Mesenchymal stem cell (in vitro differentiated cells and primary cell): ENCODE measurements at regions not wholly inside any gene's neighbourhood (a gene's known extent, or its start where the extent isn't known, plus 50 kb on each side); places are given as distances from the start of the nearest gene placed in this dataset.
A peak's percentile ranks its signal among the peaks of the same experiment; 100 is the strongest.
"Not testable (repeated sequence)": the region's sequence is repeated elsewhere in the genome, so short reads cannot be mapped to it uniquely, and the experiment has no call there.

ENCODE experiments used
- DNase-seq: peaks from one replicate; pipeline ENCODE4 v3.0.0-alpha.2; 2013
- H2AFZ ChIP-seq: one replicate; pipeline ENCODE4 v1.6.1; 2013; ENCODE audit warnings: low read depth, mild to moderate bottlenecking, control low read depth, inconsistent platforms, low read length, moderate library complexity
- H2AK5ac ChIP-seq: 2 replicates; pipeline ENCODE4 v1.6.1; 2013; ENCODE audit warnings: low read length, moderate library complexity, mild to moderate bottlenecking, inconsistent platforms; ENCODE audit not compliant: severe bottlenecking
- H2BK120ac ChIP-seq: one replicate; pipeline ENCODE4 v1.6.1; 2013; ENCODE audit warnings: low read depth, mild to moderate bottlenecking, inconsistent platforms, low read length, moderate library complexity
- H2BK12ac ChIP-seq, 2 experiments: one replicate each; pipeline ENCODE4 v1.6.1; 2013; ENCODE audit warnings: inconsistent platforms in 2 of 2, low read length in 2 of 2, mild to moderate bottlenecking in 2 of 2, moderate library complexity in 2 of 2, control low read depth in 1 of 2
- H2BK15ac ChIP-seq: one replicate; pipeline ENCODE4 v1.6.1; 2013; ENCODE audit warnings: mild to moderate bottlenecking, low read depth, inconsistent platforms; ENCODE audit not compliant: poor library complexity, severe bottlenecking
- H2BK5ac ChIP-seq: 2 replicates; pipeline ENCODE4 v1.6.1; 2013; ENCODE audit warnings: low read depth, mild to moderate bottlenecking, low read length, control low read depth, inconsistent platforms; ENCODE audit not compliant: poor library complexity, severe bottlenecking
- H3K14ac ChIP-seq, 2 experiments: one replicate each; pipeline ENCODE4 v1.6.1; 2013; ENCODE audit warnings: inconsistent platforms in 2 of 2, low read length in 2 of 2, control low read depth in 1 of 2, mild to moderate bottlenecking in 1 of 2, moderate library complexity in 1 of 2
- H3K18ac ChIP-seq, 2 experiments: one replicate each; pipeline ENCODE4 v1.6.1; 2013; ENCODE audit warnings: inconsistent platforms in 2 of 2, low read length in 2 of 2, control low read depth in 1 of 2, low read depth in 1 of 2, mild to moderate bottlenecking in 1 of 2
- H3K23ac ChIP-seq, 2 experiments: one replicate each; pipeline ENCODE4 v1.6.1; 2013; ENCODE audit warnings: inconsistent platforms in 2 of 2, low read length in 2 of 2, mild to moderate bottlenecking in 2 of 2, moderate library complexity in 2 of 2, control low read depth in 1 of 2
- H3K27ac ChIP-seq: 2 replicates; pipeline ENCODE4 v1.5.1; 2013; ENCODE audit warnings: mild to moderate bottlenecking, moderate library complexity, low read length, control low read depth, inconsistent platforms; ENCODE audit not compliant: poor library complexity, severe bottlenecking
- H3K27me3 ChIP-seq, 2 experiments: 2 replicates each; pipeline versions ENCODE4 v1.6.1 to v1.7.0; 2013; ENCODE audit warnings: low read length in 2 of 2, mild to moderate bottlenecking in 2 of 2, moderate library complexity in 2 of 2, control low read depth in 1 of 2, inconsistent platforms in 1 of 2; ENCODE audit not compliant: control insufficient read depth in 1 of 2, insufficient read depth in 1 of 2
- H3K36me3 ChIP-seq, 2 experiments: 2 replicates each; pipeline versions ENCODE4 v1.6.1 to v1.7.0; 2013; ENCODE audit warnings: low read length in 2 of 2, control low read depth in 1 of 2, inconsistent platforms in 1 of 2, low read depth in 1 of 2, mild to moderate bottlenecking in 1 of 2; ENCODE audit not compliant: insufficient read depth in 2 of 2, control insufficient read depth in 1 of 2
- H3K4ac ChIP-seq, 2 experiments: one replicate each; pipeline ENCODE4 v1.6.1; 2013; ENCODE audit warnings: inconsistent platforms in 2 of 2, low read length in 2 of 2, mild to moderate bottlenecking in 2 of 2, moderate library complexity in 2 of 2, control low read depth in 1 of 2, low read depth in 1 of 2
- H3K4me1 ChIP-seq: 2 replicates; pipeline ENCODE4 v1.6.1; 2013; ENCODE audit warnings: low read depth, low read length, control low read depth; ENCODE audit not compliant: control insufficient read depth, insufficient read depth
- H3K4me2 ChIP-seq: 2 replicates; pipeline ENCODE4 v1.6.1; 2013; ENCODE audit warnings: low read length, mild to moderate bottlenecking, inconsistent platforms; ENCODE audit not compliant: poor library complexity, severe bottlenecking
- H3K4me3 ChIP-seq, 2 experiments: 2 replicates each; pipeline versions ENCODE4 v1.5.1 to v1.7.0; 2013; ENCODE audit warnings: low read length in 2 of 2, mild to moderate bottlenecking in 2 of 2, control low read depth in 1 of 2, low read depth in 1 of 2; ENCODE audit not compliant: insufficient read depth in 1 of 2
- H3K79me1 ChIP-seq: replicated peaks from 2 replicates; pipeline ENCODE4 v1.6.1; 2013; ENCODE audit warnings: mild to moderate bottlenecking, control low read depth, low read length, inconsistent platforms; ENCODE audit not compliant: poor library complexity, severe bottlenecking
- H3K9ac ChIP-seq: 2 replicates; pipeline ENCODE4 v1.7.0; 2013; ENCODE audit warnings: mild to moderate bottlenecking, low read length, moderate library complexity
- H3K9me3 ChIP-seq: 2 replicates; pipeline ENCODE4 v1.7.0; 2013; ENCODE audit warnings: mild to moderate bottlenecking, low read length; ENCODE audit not compliant: control insufficient read depth
- H4K8ac ChIP-seq: one replicate; pipeline ENCODE4 v1.6.1; 2013; ENCODE audit warnings: inconsistent platforms, mild to moderate bottlenecking, low read length, moderate library complexity
- H4K91ac ChIP-seq: one replicate; pipeline ENCODE4 v1.6.1; 2013; ENCODE audit warnings: mild to moderate bottlenecking, low read length, inconsistent platforms
- WGBS: methylation state at CpG from one replicate; pipeline ENCODE4 v1.1.7; 2013; ENCODE audit warnings: mixed read lengths; 5-methylcytosine and 5-hydroxymethylcytosine counted together

DNA sequence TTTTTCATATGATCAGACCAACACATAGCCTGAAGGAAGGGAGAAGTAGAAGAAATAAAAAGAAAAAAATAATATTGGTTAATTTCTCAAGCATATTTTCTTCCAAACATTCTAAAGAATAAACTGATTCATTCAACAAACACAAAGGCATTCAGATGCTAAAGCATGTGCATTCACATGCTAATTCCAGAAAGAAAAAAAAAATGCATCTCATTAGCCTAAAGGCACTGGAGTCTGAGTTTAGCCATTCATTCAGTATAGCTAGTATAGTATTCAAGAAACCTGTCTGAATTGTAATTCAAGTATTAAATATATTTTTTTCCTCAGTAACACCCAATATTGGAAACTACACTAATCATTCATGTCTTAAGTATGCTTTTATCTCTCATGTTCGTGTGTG, 61.0 kb upstream of the FER start:
- Histone ChIP-seq H3K23ac (no peak overlapping the region), H3K36me3 (no peaks in the 10 kb centered on the region), H2BK12ac (no peak overlapping the region), H3K4ac (no peak overlapping the region), H2BK15ac (no peak overlapping the region), H3K4me3 (no peak overlapping the region), H3K4me1 (no peaks in the 10 kb centered on the region), H2AK5ac (no peak overlapping the region), H2BK5ac (no peak overlapping the region), H4K91ac (no peak overlapping the region), H3K14ac (no peak overlapping the region), H3K9ac (no peak overlapping the region), H3K27me3 (no peaks in the 10 kb centered on the region), H3K4me2 (no peak overlapping the region), H3K9me3 (no peaks in the 10 kb centered on the region), H2BK120ac (no peak overlapping the region), H4K8ac (no peak overlapping the region), H3K18ac (no peak overlapping the region), H2AFZ (no peak overlapping the region), H3K79me1 (no peaks in the 10 kb centered on the region), H3K27ac (no peak overlapping the region)
- WGBS = no CpG with 5 or more reads among the region's 1 CpG
- no peak for DNase-seq

DNA sequence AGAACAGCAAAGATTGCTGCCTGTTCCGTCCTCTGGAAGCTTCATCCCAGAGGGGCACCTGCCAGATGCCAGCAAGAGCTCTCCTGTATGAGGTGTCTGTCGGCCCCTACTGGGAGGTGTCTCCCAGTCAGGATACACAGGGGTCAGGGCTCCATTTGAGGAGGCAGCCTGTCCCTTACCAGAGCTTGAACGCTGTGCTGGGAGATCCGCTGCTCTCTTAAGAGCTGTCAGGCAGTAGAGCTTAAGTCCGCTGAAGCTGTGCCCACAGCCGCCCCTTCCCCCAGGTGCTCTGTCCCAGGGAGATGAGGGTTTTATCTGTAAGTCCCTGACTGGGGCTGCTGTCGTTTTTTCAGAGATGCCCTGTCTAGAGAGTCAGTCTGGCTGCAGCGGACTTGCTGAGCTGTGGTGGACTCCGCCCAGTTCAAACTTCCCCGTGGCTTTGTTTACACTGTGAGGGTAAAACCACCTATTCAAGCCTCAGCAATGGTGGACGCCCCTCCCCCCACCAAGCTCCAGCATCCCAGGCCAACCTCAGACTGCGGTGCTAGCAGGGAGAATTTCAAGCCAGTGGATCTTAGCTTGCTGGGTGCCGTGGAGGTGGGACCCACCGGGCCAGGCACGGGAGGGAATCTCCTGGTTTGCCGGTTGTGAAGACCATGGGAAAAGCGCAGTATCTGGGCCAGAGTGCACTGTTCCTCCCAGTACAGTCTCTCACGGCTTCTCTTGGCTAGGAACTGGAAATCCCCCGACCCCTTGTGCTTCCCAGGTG, 62.1 kb upstream of the FER start:
- H3K27ac ChIP-seq, H3K4me1 ChIP-seq, H3K4me3 ChIP-seq, H2AK5ac ChIP-seq, H4K91ac ChIP-seq, H3K4ac ChIP-seq, H4K8ac ChIP-seq, H3K36me3 ChIP-seq, H2BK120ac ChIP-seq, H2BK5ac ChIP-seq, H3K79me1 ChIP-seq, H3K27me3 ChIP-seq, H3K9me3 ChIP-seq, H3K9ac ChIP-seq, H3K4me2 ChIP-seq, H2BK15ac ChIP-seq: not testable (repeated sequence)
- Histone ChIP-seq H3K14ac (peak overlapping the region in 1 of 2 experiments; percentile 55), H2BK12ac (peak overlapping the region in 1 of 2 experiments; percentile 83), H3K18ac (peak overlapping the region; percentile 44 to 48), H2AFZ (peak overlapping the region; percentile 18), H3K23ac (peak overlapping the region in 1 of 2 experiments; percentile 23)
- DNase-seq = peak; percentile 12
- WGBS = 51% methylated on average over 19 of the region's 19 CpGs

DNA sequence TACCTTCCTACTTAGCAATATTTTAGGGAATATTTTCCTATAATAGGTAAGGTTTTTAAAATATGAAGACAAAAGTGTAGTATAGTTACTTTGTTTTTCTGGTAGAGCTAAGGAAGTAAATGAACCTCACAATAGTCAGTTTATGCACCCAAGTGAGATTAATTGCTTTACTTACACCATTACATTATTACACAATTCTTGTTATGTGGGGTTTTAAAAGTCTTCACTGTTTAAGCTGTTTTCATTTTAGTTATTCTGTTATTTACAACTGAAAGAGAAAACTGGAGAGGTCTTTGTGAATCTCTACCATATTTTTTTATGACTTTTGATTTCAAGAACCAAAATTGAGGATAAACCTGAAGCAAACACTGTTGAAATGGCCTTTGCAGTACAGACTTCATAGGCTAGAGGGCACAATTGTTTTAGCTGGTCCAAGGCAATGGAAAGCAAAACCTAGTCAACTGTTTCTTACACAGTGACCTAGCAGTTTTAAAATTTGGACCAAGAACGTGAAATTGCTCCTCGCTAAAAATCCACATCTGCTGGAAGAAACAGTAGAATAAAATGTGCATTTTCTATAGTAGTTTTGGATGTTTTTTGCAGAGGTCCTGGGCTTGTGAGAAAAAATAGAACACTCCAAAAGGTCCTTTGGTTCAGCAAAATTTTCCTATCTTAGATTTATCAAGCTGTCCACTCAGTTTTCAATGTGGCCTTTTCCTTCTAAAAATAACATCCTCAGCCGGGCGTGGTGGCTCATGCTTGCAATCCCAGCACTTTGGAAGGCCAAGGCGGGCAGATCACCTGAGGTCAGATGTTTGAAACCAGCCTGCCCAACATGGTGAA, 66.4 kb upstream of the FER start:
- H2AK5ac ChIP-seq = no peak overlapping the region
- H4K8ac ChIP-seq = no peak overlapping the region
- no peak overlapping the region for H2BK5ac ChIP-seq
- H4K91ac ChIP-seq = no peak overlapping the region
- H3K4me1 ChIP-seq = no peaks in the 10 kb centered on the region
- H2AFZ ChIP-seq = no peak overlapping the region
- H3K23ac ChIP-seq = no peak overlapping the region
- H3K27me3 ChIP-seq = peaks cover 0 to 13% of the 10 kb centered on the region in 2 experiments
- no peak overlapping the region for H3K4ac ChIP-seq
- H3K79me1 ChIP-seq = no peaks in the 10 kb centered on the region
- peak; percentile 78 for DNase-seq
- H2BK120ac ChIP-seq = no peak overlapping the region
- WGBS = 67% methylated on average over 5 of the region's 5 CpGs
- H3K4me3 ChIP-seq = peak overlapping the region in 1 of 2 experiments; percentile 36
- H3K27ac ChIP-seq = no peak overlapping the region
- peak overlapping the region; percentile 89 for H3K9ac ChIP-seq
- no peaks in the 10 kb centered on the region for H3K9me3 ChIP-seq
- H2BK15ac ChIP-seq = no peak overlapping the region
- no peak overlapping the region for H3K18ac ChIP-seq
- H2BK12ac ChIP-seq = no peak overlapping the region
- no peak overlapping the region for H3K14ac ChIP-seq
- no peaks in the 10 kb centered on the region for H3K36me3 ChIP-seq
- no peak overlapping the region for H3K4me2 ChIP-seq

DNA sequence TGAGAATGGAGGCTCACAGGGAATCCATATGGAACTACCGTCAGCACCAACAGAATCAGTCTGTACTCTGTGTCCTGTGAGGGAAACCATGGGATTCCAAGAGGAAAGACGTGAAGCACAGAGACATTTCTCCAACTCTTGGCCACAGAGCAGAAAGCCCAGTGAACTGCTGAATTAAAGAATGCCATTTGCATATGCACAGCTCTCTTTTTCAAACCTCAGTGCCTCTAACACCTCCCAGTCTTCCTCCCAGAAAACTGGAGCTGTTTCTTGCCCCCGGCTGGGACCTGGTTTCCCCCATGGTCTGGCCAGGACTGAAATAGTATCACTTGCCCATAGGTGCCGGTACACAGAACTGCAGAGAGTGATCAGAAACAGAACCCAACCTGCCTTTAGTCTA, 69.6 kb upstream of the FER start:
- H3K4ac ChIP-seq = no peak overlapping the region
- H4K8ac ChIP-seq = no peak overlapping the region
- H4K91ac ChIP-seq = no peak overlapping the region
- no peaks in the 10 kb centered on the region for H3K79me1 ChIP-seq
- H2AFZ ChIP-seq = no peak overlapping the region
- no peak overlapping the region for H3K23ac ChIP-seq
- no peak overlapping the region for H3K9ac ChIP-seq
- no peaks in the 10 kb centered on the region for H3K4me1 ChIP-seq
- no peak overlapping the region for H3K4me3 ChIP-seq
- 90% methylated on average over 4 of the region's 4 CpGs for WGBS
- H2BK12ac ChIP-seq = no peak overlapping the region
- H3K27me3 ChIP-seq = peaks cover 0 to 13% of the 10 kb centered on the region in 2 experiments
- H2BK120ac ChIP-seq = no peak overlapping the region
- no peaks in the 10 kb centered on the region for H3K9me3 ChIP-seq
- DNase-seq = no peak
- no peak overlapping the region for H2AK5ac ChIP-seq
- no peak overlapping the region for H3K4me2 ChIP-seq
- H2BK5ac ChIP-seq = no peak overlapping the region
- H3K14ac ChIP-seq = no peak overlapping the region
- no peak overlapping the region for H3K18ac ChIP-seq
- no peak overlapping the region for H2BK15ac ChIP-seq
- no peak overlapping the region for H3K27ac ChIP-seq
- H3K36me3 ChIP-seq = no peaks in the 10 kb centered on the region
